Skin epidermis (tissue), 12 donors: ENCODE measurements at regions not wholly inside any gene's neighbourhood (a gene's known extent, or its start where the extent isn't known, plus 50 kb on each side); places are given as distances from the start of the nearest gene placed in this dataset.

Source experiments
- H3K27ac ChIP-seq, 21 experiments: fragments of 200-600 bp; sonication (generic) in 11 of 21; one replicate each; pipeline ENCODE4 v1.5.0; 2020; ENCODE audit warnings: mild to moderate bottlenecking in 3 of 21, inconsistent platforms in 2 of 21, moderate library complexity in 2 of 21
- H3K4me3 ChIP-seq, 7 experiments: fragments of 200-600 bp; sonication (generic) in 2 of 7; one replicate each; pipeline ENCODE4 v1.5.0; 2020; ENCODE audit warnings: inconsistent platforms in 2 of 7, mild to moderate bottlenecking in 2 of 7, moderate library complexity in 1 of 7

DNA sequence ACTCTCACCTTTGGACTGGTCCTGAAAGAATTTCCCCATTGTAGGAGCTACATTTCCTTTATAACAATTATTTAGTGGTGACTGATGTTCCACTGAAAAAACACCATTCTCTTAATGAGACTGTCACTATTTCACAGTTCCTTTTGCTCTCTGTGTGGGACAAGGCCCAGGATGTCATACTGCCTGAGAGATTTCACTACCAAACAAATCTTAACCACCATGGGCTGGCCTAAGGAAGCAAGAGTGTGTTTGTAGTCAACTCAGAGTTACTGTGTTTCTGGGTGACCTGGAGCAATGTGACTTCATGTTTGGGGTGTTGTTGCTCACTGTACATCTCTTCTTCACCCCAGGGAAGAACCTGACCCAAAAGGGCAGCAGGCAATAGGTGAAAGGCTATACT, 50.1 kb upstream of the ZNF608 start:
- Histone ChIP-seq H3K4me3 (no peak overlapping the region), H3K27ac (no peak overlapping the region)

DNA sequence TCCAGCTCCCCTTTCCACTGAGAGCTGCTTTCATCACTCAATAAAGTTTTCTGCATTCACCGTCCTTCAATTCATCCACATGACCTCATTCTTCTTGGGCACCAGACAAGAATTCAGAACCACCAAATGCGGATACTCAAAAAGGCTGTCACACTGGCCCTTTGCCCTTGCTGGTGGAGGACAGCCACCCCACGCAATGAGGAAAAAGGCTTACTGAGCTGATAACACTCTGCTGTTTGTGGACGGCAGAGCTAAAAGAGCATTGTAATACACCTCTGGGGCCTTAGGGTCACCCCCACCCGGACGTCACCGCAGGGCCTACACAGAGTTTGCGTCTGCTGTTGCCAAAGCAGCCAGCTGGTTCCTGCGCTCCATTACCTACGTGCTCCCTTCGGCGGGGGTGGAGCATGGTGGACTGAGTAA, 51.2 kb upstream of the ZNF608 start:
- H3K27ac ChIP-seq = no peak overlapping the region
- H3K4me3 ChIP-seq = no peak overlapping the region

- H3K27ac ChIP-seq = no peak overlapping the region
- H3K4me3 ChIP-seq = no peak overlapping the region
Measured at GRCh38 chr5:124798890-124799289, 52.5 kb upstream of the ZNF608 start.

- no peak overlapping the region for H3K4me3 ChIP-seq
- no peak overlapping the region for H3K27ac ChIP-seq
Measured at GRCh38 chr5:124801551-124801950, 55.1 kb upstream of the ZNF608 start.

DNA sequence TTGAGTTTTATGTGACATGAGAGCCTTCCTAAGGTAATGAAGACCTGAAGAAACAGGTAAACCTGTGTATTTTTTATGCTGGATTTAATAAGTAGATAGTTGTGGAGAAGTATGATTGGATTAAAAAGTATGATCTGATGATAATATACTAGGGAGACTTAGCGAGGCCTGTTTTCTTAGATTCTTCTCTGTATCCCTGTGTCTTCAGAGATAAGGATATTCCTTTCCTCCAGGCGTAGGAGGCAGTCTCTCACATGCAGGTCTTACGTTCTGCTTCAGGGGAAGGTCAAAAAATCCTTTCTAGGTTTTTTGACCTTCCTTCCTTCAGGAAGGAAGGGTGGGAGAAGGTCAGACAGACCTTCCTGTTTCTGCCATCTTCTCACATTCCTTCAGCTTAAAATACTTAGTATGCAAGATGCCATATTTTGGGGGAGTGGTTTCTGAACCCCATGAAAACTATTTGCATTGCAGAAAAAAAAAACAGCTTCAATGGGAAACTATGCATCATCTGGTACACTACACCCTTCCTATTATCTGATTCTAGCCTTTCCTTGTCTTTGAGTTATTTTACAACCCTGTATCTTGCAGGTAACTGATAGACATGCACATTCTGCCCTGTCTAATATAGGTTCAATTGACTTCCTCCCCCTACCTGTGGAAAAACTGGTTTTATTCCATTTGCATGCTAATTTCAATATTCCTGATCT, 57.3 kb upstream of the ZNF608 start:
- no peak overlapping the region for H3K27ac ChIP-seq

DNA sequence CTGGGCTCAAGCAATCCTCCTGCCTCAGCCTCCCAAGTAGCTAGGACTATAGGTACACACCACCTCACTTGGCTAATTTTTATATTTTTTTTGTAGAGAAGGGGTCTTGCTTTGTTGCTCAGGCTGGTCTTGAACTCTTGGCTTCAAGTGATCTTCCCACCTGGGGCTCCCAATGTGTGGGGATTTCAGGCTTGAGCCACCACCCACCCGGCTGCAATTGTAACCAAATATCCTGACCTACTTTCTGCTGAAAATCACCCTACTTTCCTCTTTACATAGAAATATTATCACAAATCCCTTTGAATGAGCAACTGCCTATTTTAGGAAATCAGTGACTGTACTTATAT, 59.6 kb upstream of the ZNF608 start:
- no peak overlapping the region for H3K4me3 ChIP-seq
- H3K27ac ChIP-seq = no peak overlapping the region

More for the DNA sequence above, 57.3 kb upstream of the ZNF608 start:
- H3K4me3 ChIP-seq = no peak overlapping the region

DNA sequence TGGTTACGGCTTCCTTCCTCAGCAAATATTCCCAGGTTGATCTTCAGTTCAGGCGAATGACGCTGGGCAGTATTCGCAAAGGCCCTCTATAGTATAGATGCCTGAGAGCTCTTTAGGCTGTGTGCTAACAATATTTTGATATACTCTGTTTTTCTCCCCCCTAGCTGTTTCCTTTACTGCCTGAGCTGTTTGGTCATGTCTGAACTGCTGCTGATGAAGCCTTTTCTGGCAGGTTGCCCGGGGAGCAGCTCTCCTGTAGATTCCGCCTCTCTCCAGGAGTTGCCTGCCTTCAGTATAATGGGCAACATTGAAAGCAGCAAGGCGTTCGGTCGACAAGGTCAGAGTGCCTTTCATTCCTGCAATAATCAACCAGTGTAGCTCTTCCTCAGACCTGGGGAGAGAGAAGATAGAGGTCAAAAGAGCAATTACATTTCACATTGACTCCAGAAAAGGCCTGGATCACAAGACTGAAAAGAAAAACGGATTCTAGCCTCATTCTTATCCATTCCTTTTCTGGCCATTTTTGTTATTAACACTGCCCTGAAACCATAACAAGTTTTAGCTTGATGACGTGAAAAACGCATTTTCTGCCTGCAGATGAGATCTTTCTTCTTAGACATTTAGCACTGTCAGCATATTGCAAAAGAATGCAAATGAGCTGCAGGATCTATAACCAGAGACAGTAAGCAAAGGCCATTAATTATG, 60.1 kb upstream of the ZNF608 start:
- Histone ChIP-seq H3K4me3 (no peak overlapping the region), H3K27ac (no peak overlapping the region)

GRCh38 chr5:124808842-124809268, 62.4 kb upstream of the ZNF608 start:
- Histone ChIP-seq H3K27ac (no peak overlapping the region), H3K4me3 (no peak overlapping the region)

DNA sequence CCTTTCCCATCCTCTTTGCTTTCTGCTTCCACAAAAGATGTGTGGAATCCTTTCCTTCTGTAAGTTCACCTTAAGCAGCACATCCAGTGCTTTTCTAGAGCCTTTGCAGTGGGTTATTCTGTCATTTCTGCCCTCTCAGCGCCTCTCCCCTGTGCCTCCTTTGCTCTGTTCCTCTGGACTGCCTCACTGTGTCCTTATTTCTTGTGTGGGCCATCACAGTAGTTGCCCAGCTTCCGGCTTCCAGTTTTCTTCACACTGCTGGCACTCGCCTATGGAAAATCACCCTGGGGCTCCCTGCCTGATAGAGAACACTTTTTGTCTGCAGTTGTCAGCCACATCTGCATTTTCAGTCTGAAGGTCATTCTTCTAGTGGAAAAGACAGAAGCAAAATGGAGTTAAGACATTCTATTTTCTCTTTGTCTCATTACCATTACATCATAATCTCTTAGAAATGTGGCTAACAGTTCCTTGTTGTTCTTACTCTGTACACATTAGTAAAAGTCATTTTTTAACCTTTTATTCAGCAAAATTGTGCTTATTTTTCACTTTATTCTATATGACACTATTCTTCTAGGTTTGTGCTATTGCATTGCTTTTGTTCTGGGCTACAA, 64.1 kb upstream of the ZNF608 start:
- Histone ChIP-seq H3K4me3 (no peak overlapping the region), H3K27ac (no peak overlapping the region)

DNA sequence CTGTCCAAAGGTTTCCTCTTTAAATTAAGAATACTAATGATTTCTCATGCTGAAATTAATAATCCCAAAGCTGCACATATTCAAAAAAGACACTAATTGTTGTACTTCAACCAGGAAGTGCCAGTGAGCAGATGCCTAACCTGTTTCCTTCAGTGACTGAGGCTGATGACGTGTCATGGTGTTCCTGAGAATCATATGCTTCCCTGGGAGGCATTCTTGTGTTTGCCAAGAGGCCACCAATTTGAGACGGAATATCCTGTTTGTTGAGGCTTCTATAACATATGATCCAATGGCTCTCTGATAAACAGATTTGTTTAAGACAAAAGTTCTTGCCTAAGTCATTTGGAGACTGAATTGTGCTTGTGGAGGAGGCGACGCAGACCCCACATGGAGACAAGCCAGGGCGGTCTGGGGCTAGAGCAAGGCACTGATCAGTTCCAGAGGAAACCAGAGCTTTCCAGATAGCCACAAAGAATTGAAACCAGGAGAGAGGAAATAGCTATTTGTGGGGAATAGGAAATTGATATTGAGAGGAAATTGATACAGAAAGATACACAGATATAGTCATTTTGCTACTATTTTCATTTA, 66.4 kb upstream of the ZNF608 start:
- H3K4me3 ChIP-seq = no peak overlapping the region
- H3K27ac ChIP-seq = no peak overlapping the region

GRCh38 chr5:124816381-124816780, 69.9 kb upstream of the ZNF608 start:
- Histone ChIP-seq H3K4me3 (no peak overlapping the region), H3K27ac (no peak overlapping the region)

DNA sequence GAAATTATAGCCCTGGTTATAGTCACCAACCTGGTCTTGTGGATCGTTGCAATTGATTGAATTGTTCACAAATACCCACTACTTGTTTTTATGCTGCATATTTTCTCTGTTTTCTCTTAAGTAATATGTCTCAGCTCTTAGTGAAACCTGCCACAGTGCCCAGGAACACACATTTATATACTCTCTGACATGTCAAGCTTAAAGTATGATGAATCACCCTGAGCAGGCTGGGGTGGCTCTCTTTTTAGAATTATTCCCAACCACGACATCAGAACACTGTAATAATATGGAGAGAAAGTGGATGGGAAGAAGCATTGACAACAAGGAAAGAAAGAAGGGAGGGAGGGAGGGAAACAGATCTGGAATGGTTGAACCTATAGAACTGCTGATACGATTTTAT, 72.8 kb upstream of the ZNF608 start:
- Histone ChIP-seq H3K27ac (no peak overlapping the region), H3K4me3 (no peak overlapping the region)

GRCh38 chr5:124822647-124823046, 76.2 kb upstream of the ZNF608 start:
- Histone ChIP-seq H3K27ac (no peak overlapping the region), H3K4me3 (no peak overlapping the region)

- no peak overlapping the region for H3K4me3 ChIP-seq
- no peak overlapping the region for H3K27ac ChIP-seq
Measured at GRCh38 chr5:124823380-124823779, 76.9 kb upstream of the ZNF608 start.

- peak overlapping the region in 1 of 21 experiments; percentile 3 for H3K27ac ChIP-seq
Measured at GRCh38 chr5:124824637-124825158, 78.3 kb upstream of the ZNF608 start.

GRCh38 chr5:124825250-124825982, 79.0 kb upstream of the ZNF608 start:
- H3K27ac ChIP-seq = peak overlapping the region in 1 of 21 experiments; percentile 3
- no peak overlapping the region for H3K4me3 ChIP-seq

More at GRCh38 chr5:124824637-124825158, 78.3 kb upstream of the ZNF608 start:
- H3K4me3 ChIP-seq = no peak overlapping the region

DNA sequence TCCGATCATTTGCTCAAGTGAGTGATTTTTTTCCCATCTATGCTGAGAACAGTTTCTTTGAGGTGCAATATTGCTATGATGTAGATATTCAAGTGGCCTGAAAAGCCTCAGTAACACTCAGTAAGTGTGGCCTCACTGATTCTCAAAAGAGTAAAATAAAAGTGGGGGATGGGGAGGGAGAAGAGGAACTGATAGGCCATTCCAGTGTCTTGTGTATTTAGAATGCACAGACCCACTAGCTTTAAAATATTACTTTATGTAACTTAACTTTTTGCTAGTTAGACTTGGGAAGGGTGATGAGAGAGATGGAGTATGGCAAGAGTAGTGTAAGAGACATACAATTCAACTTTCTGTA, 79.5 kb upstream of the ZNF608 start:
- Histone ChIP-seq H3K4me3 (no peak overlapping the region), H3K27ac (no peak overlapping the region)

DNA sequence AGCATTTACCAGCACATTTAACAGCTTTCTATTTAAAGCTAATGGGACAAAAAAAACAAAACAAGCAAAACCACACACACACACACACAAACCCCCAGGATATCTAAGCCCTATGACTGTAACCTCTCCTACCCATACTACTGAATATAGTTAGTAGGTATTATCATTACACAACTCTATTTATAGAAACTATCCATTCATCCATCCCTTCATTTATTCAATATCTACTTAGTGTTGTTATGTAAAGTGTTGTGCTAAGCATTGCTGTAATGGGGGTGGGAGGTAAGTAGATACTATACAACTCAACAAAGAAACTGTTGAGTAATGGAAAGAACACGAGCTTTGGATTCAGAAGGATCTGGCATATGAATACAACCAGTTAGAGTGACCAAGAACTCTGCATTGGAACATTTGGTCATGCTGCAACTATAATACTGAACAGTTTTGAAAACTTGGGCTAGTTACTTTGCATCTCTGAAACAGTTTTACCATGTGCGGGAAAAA, 82.3 kb upstream of the ZNF608 start:
- no peak overlapping the region for H3K27ac ChIP-seq
- no peak overlapping the region for H3K4me3 ChIP-seq

- H3K27ac ChIP-seq = no peak overlapping the region
Measured at GRCh38 chr5:124831687-124832240, 85.3 kb upstream of the ZNF608 start.

More at GRCh38 chr5:124831687-124832240, 85.3 kb upstream of the ZNF608 start:
- H3K4me3 ChIP-seq = no peak overlapping the region
